GM23248 (cell line): ENCODE measurements at regions not wholly inside any gene's neighbourhood (a gene's known extent, or its start where the extent isn't known, plus 50 kb on each side); places are given as distances from the start of the nearest gene placed in this dataset.

Source experiments
- EZH2 ChIP-seq: fragments of 200-600 bp; sonication (generic); IDR thresholded peaks from 2 replicates; pipeline ENCODE4 v1.6.1; 2018; ENCODE audit warnings: antibody characterized with exemption, mild to moderate bottlenecking; ENCODE audit not compliant: insufficient read depth, poor library complexity, severe bottlenecking
- EZH2phosphoT487 ChIP-seq: fragments of 200-600 bp; sonication (generic); IDR thresholded peaks from 2 replicates; pipeline ENCODE4 v1.6.1; 2018; ENCODE audit warnings: antibody characterized with exemption, moderate library complexity, mild to moderate bottlenecking, low read depth; ENCODE audit not compliant: insufficient read depth

DNA sequence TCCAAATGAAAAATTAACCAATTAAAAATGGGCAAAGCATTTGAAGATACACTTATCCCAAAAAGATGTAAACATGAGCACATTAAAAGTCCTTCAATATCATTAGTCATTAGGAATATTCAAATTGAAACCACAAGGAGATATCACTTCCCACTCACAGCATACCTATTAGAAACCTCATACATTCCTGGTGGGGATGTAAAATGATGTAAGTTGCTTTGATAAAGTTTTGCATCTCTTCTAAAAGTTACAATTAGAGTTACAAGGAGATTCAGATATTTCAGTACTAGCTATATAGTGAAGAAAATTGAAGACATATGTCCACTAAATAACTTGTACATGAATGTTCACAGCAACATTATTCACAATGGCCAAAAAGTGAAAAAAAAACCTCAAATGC, 1109.3 kb upstream of the LCORL start:
- no peak for TF ChIP-seq EZH2
- TF ChIP-seq EZH2phosphoT487 = no peak
